GM12865 (cell line): ENCODE measurements at regions not wholly inside any gene's neighbourhood (a gene's known extent, or its start where the extent isn't known, plus 50 kb on each side); places are given as distances from the start of the nearest gene placed in this dataset.

ENCODE experiments used
- DNase-seq: peaks from one replicate; pipeline ENCODE4 v3.0.0; 2010; ENCODE audit warnings: low read depth
- H3K4me3 ChIP-seq: 2 replicates; pipeline ENCODE4 v1.5.1; 2011; ENCODE audit warnings: mild to moderate bottlenecking, low read depth, low read length, control low read depth
- TF ChIP-seq, protein P1 (sequence below): IDR thresholded peaks from 2 replicates; pipeline ENCODE4 v1.5.1; 2011; ENCODE audit warnings: low read length, control low read depth, low read depth, inconsistent platforms; ENCODE audit not compliant: insufficient read depth; ENCODE audit errors: missing control alignments

GRCh38 chr12:97169889-97170567 lies 263.0 kb downstream of the NEDD1 start:
- TF ChIP-seq, protein P1, sequence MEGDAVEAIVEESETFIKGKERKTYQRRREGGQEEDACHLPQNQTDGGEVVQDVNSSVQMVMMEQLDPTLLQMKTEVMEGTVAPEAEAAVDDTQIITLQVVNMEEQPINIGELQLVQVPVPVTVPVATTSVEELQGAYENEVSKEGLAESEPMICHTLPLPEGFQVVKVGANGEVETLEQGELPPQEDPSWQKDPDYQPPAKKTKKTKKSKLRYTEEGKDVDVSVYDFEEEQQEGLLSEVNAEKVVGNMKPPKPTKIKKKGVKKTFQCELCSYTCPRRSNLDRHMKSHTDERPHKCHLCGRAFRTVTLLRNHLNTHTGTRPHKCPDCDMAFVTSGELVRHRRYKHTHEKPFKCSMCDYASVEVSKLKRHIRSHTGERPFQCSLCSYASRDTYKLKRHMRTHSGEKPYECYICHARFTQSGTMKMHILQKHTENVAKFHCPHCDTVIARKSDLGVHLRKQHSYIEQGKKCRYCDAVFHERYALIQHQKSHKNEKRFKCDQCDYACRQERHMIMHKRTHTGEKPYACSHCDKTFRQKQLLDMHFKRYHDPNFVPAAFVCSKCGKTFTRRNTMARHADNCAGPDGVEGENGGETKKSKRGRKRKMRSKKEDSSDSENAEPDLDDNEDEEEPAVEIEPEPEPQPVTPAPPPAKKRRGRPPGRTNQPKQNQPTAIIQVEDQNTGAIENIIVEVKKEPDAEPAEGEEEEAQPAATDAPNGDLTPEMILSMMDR: no peak
- no peak overlapping the region for H3K4me3 ChIP-seq
- no peak for DNase-seq

DNA sequence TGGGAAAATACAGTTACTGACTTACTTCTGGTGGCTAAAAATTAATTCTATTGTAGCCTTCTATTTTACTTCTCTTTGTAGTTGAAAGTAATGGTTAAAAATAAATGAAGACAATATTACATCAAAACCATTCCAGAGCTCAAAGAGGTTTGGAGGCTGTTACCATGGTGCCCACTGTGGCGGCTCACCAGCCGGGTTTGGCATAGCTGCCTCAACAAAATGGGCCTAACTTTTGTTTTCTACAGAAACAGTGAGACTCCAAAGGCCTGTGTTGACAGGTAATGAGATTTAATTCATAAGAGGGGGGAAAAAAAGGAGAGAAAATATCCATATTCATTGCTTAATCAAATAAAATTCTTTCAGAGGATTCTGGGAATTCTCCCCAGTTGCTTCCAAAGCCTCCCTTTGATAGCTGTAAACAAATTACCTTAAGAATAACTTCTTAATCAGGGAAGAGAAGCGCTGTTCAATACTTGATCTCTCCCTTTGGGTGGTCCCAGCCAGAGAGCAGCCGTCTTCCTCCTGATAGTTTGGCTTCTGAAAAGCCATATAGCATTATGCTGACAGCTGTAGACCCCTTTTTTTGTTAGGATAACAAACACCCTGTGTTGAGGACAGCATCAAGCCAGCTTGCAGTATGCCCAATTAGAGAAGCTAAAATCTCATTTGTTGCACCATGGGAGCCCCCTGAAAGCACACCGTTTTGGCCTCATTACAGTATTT lies 266.8 kb downstream of the NEDD1 start:
- H3K4me3 ChIP-seq: no peak overlapping the region
- no peak for DNase-seq
- TF ChIP-seq, protein P1: no peak

- H3K4me3 ChIP-seq: no peak overlapping the region
- no peak for DNase-seq
- TF ChIP-seq, protein P1: no peak
Measured at GRCh38 chr12:97177481-97177880, 270.4 kb downstream of the NEDD1 start.

GRCh38 chr12:97181571-97182265 lies 274.7 kb downstream of the NEDD1 start:
- H3K4me3 ChIP-seq: no peak overlapping the region
- TF ChIP-seq, protein P1: no peak
- no peak for DNase-seq

DNA sequence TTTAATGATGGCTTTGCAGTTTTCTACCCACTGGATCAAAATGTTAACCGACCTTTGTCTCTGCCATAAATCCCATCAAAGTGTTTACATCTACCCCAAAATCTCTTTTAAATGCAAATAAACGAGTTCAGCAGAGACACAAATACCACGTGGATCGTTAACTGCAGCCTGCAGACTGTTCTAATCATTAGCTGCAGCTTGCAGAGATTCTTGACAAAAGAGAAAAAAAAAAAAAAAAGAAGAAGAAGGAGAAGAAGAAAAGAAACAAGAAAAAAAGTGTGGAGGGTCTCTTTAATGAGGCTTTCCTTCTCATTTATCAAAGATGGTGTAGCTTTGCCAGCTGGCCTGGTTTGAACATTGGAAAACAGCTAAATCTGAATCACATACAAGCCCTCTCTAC lies 275.7 kb downstream of the NEDD1 start:
- TF ChIP-seq, protein P1: no peak
- no peak for DNase-seq
- no peak overlapping the region for H3K4me3 ChIP-seq

GRCh38 chr12:97184127-97184773 lies 277.2 kb downstream of the NEDD1 start:
- no peak for DNase-seq
- TF ChIP-seq, protein P1: no peak
- H3K4me3 ChIP-seq: no peak overlapping the region
